Activated CD4-positive, alpha-beta T cell treated with anti-CD3 and anti-CD28 coated beads, Interleukin-2, amount 10 ng/mL, durations not matched to agents 7 days and 5 days (primary cell): ENCODE measurements at regions not wholly inside any gene's neighbourhood (a gene's known extent, or its start where the extent isn't known, plus 50 kb on each side); places are given as distances from the start of the nearest gene placed in this dataset.
A peak's percentile ranks its signal among the peaks of the same experiment; 100 is the strongest.

Experiments used
- CTCF ChIA-PET: fragments of 350-600 bp; sonication (Branson Sonifier 250); formaldehyde crosslinking; loops from one replicate; lab custom pipeline; 2021; ENCODE audit warnings: antibody characterized with exemption; lab: Charles Lee
- POLR2A ChIA-PET: fragments of 350-600 bp; sonication (Branson Sonifier 250); formaldehyde crosslinking; loops from one replicate; lab custom pipeline; 2021; ENCODE audit warnings: antibody characterized with exemption; lab: Charles Lee
- DNase-seq: peaks from one replicate; pipeline ENCODE4 v3.0.0-alpha.2; 2020
- H3K27ac Mint-ChIP-seq: one replicate; pipeline ENCODE4 v1.8.0; 2021; ENCODE audit warnings: mild to moderate bottlenecking, moderate library complexity, mixed read lengths
- H3K27me3 Mint-ChIP-seq: one replicate; pipeline ENCODE4 v1.8.0; 2021; ENCODE audit warnings: mixed read lengths
- H3K36me3 Mint-ChIP-seq: one replicate; pipeline ENCODE4 v1.8.0; 2021; ENCODE audit warnings: low read depth, mixed read lengths
- H3K4me1 Mint-ChIP-seq: one replicate; pipeline ENCODE4 v1.8.0; 2021; ENCODE audit warnings: mixed read lengths
- H3K4me3 Mint-ChIP-seq: one replicate; pipeline ENCODE4 v1.8.0; 2021; ENCODE audit warnings: mild to moderate bottlenecking, moderate library complexity, mixed read lengths
- H3K9me3 Mint-ChIP-seq: one replicate; pipeline ENCODE4 v1.8.0; 2021; ENCODE audit warnings: mixed read lengths

GRCh38 chr10:9018195-9019173, 964.0 kb downstream of the GATA3 start:
- peak overlapping the region; percentile 22 for H3K4me3 Mint-ChIP-seq
- peaks cover 5% of the 10 kb centered on the region for H3K4me1 Mint-ChIP-seq
- H3K27me3 Mint-ChIP-seq = peaks cover 3% of the 10 kb centered on the region
- no peak overlapping the region for H3K27ac Mint-ChIP-seq
- no peaks in the 10 kb centered on the region for H3K36me3 Mint-ChIP-seq
- ChIA-PET POLR2A (no interaction called here), CTCF (no interaction called here)
- no peak for DNase-seq
- H3K9me3 Mint-ChIP-seq = no peaks in the 10 kb centered on the region

- H3K4me1 Mint-ChIP-seq = peaks cover 8% of the 10 kb centered on the region
These were observed 968.7 kb downstream of the GATA3 start for GRCh38 chr10:9023206-9023605.

GRCh38 chr10:9024210-9024609, 969.7 kb downstream of the GATA3 start:
- H3K9me3 Mint-ChIP-seq = no peaks in the 10 kb centered on the region
- ChIA-PET POLR2A (no interaction called here), CTCF (no interaction called here)
- H3K4me1 Mint-ChIP-seq = peaks cover 8% of the 10 kb centered on the region
- H3K27me3 Mint-ChIP-seq = peaks cover 5% of the 10 kb centered on the region
- H3K4me3 Mint-ChIP-seq = no peak overlapping the region
- DNase-seq = no peak
- H3K27ac Mint-ChIP-seq = no peak overlapping the region
- no peaks in the 10 kb centered on the region for H3K36me3 Mint-ChIP-seq

More at GRCh38 chr10:9023206-9023605, 968.7 kb downstream of the GATA3 start:
- Mint-ChIP-seq H3K27me3 (peaks cover 5% of the 10 kb centered on the region), H3K27ac (no peak overlapping the region), H3K9me3 (no peaks in the 10 kb centered on the region), H3K4me3 (no peak overlapping the region), H3K36me3 (no peaks in the 10 kb centered on the region)
- POLR2A ChIA-PET = no interaction called here
- no peak for DNase-seq
- CTCF ChIA-PET = interaction anchor here (1.0 kb wide), 1 partner anchor 140 kb away, joined by 3 read pairs; no protein-coding TSS in a partner anchor

GRCh38 chr10:9028231-9028630, 973.7 kb downstream of the GATA3 start:
- DNase-seq = no peak
- ChIA-PET POLR2A (no interaction called here), CTCF (no interaction called here)
- Mint-ChIP-seq H3K4me1 (peaks cover 8% of the 10 kb centered on the region), H3K4me3 (no peak overlapping the region), H3K36me3 (no peaks in the 10 kb centered on the region), H3K9me3 (no peaks in the 10 kb centered on the region), H3K27me3 (peaks cover 2% of the 10 kb centered on the region), H3K27ac (no peak overlapping the region)

- POLR2A ChIA-PET = no interaction called here
These were observed 980.9 kb downstream of the GATA3 start for GRCh38 chr10:9035355-9035754.

GRCh38 chr10:9036711-9037204, 982.3 kb downstream of the GATA3 start:
- no peaks in the 10 kb centered on the region for H3K4me1 Mint-ChIP-seq
- ChIA-PET CTCF (no interaction called here), POLR2A (interaction anchor here (0.5 kb wide), 1 partner anchor 1093 kb away, joined by 8 read pairs; no protein-coding TSS in a partner anchor)
- no peaks in the 10 kb centered on the region for H3K27me3 Mint-ChIP-seq
- H3K4me3 Mint-ChIP-seq = no peak overlapping the region
- H3K27ac Mint-ChIP-seq = no peak overlapping the region
- no peak for DNase-seq
- no peaks in the 10 kb centered on the region for H3K36me3 Mint-ChIP-seq
- H3K9me3 Mint-ChIP-seq = peaks cover 4% of the 10 kb centered on the region

More at GRCh38 chr10:9035355-9035754, 980.9 kb downstream of the GATA3 start:
- peaks cover 4% of the 10 kb centered on the region for H3K9me3 Mint-ChIP-seq
- CTCF ChIA-PET = interaction anchor here (0.7 kb wide), 1 partner anchor 9 kb away, joined by 3 read pairs; no protein-coding TSS in a partner anchor
- no peak for DNase-seq
- H3K4me3 Mint-ChIP-seq = no peak overlapping the region
- no peaks in the 10 kb centered on the region for H3K36me3 Mint-ChIP-seq
- H3K27me3 Mint-ChIP-seq = no peaks in the 10 kb centered on the region
- no peaks in the 10 kb centered on the region for H3K4me1 Mint-ChIP-seq
- no peak overlapping the region for H3K27ac Mint-ChIP-seq

GRCh38 chr10:9038146-9038714, 983.7 kb downstream of the GATA3 start:
- Mint-ChIP-seq H3K9me3 (peaks cover 4% of the 10 kb centered on the region), H3K4me1 (no peaks in the 10 kb centered on the region), H3K27ac (no peak overlapping the region), H3K27me3 (no peaks in the 10 kb centered on the region), H3K36me3 (no peaks in the 10 kb centered on the region), H3K4me3 (no peak overlapping the region)
- ChIA-PET POLR2A (interaction anchor here (0.7 kb wide), 1 partner anchor 544 kb away, joined by 3 read pairs; no protein-coding TSS in a partner anchor), CTCF (no interaction called here)
- no peak for DNase-seq

- Mint-ChIP-seq H3K4me3 (no peak overlapping the region), H3K27ac (no peak overlapping the region), H3K27me3 (no peaks in the 10 kb centered on the region), H3K36me3 (no peaks in the 10 kb centered on the region), H3K4me1 (no peaks in the 10 kb centered on the region), H3K9me3 (peaks cover 5% of the 10 kb centered on the region)
- DNase-seq = no peak
- CTCF ChIA-PET = interaction anchor here (0.6 kb wide), 1 partner anchor 977 kb away, joined by 3 read pairs; no protein-coding TSS in a partner anchor
- POLR2A ChIA-PET = no interaction called here
These were observed 989.0 kb downstream of the GATA3 start for GRCh38 chr10:9043466-9043865.

- Mint-ChIP-seq H3K36me3 (no peaks in the 10 kb centered on the region), H3K27me3 (no peaks in the 10 kb centered on the region), H3K4me3 (no peak overlapping the region), H3K9me3 (peaks cover 7% of the 10 kb centered on the region), H3K4me1 (no peaks in the 10 kb centered on the region), H3K27ac (no peak overlapping the region)
- no peak for DNase-seq
- ChIA-PET POLR2A (no interaction called here), CTCF (no interaction called here)
These were observed 990.8 kb downstream of the GATA3 start for GRCh38 chr10:9045311-9045710.

GRCh38 chr10:9051328-9051974, 997.0 kb downstream of the GATA3 start:
- Mint-ChIP-seq H3K27ac (peak overlapping the region; percentile 27), H3K36me3 (no peaks in the 10 kb centered on the region), H3K4me3 (no peak overlapping the region), H3K27me3 (no peaks in the 10 kb centered on the region), H3K9me3 (peaks cover 18% of the 10 kb centered on the region), H3K4me1 (peaks cover 16% of the 10 kb centered on the region)
- CTCF ChIA-PET = no interaction called here
- POLR2A ChIA-PET = no interaction called here
- DNase-seq = no peak

- DNase-seq = peak; percentile 7
- no peak overlapping the region for H3K27ac Mint-ChIP-seq
- H3K4me1 Mint-ChIP-seq = peaks cover 16% of the 10 kb centered on the region
- peaks cover 3% of the 10 kb centered on the region for H3K36me3 Mint-ChIP-seq
- H3K9me3 Mint-ChIP-seq = peaks cover 19% of the 10 kb centered on the region
- ChIA-PET CTCF (no interaction called here), POLR2A (no interaction called here)
- H3K4me3 Mint-ChIP-seq = no peak overlapping the region
- H3K27me3 Mint-ChIP-seq = no peaks in the 10 kb centered on the region
These were observed 998.3 kb downstream of the GATA3 start for GRCh38 chr10:9052767-9053166.

- no peak overlapping the region for H3K27ac Mint-ChIP-seq
- DNase-seq = no peak
- H3K9me3 Mint-ChIP-seq = peaks cover 16% of the 10 kb centered on the region
- peaks cover 25% of the 10 kb centered on the region for H3K4me1 Mint-ChIP-seq
- ChIA-PET CTCF (interaction anchor here (1.2 kb wide), 1 partner anchor 44 kb away, joined by 3 read pairs; no protein-coding TSS in a partner anchor), POLR2A (no interaction called here)
- no peaks in the 10 kb centered on the region for H3K27me3 Mint-ChIP-seq
- peaks cover 3% of the 10 kb centered on the region for H3K36me3 Mint-ChIP-seq
- no peak overlapping the region for H3K4me3 Mint-ChIP-seq
These were observed 1002.0 kb downstream of the GATA3 start for GRCh38 chr10:9056521-9056920.
